Lower leg skin (tissue), 3 donors: ENCODE measurements at regions not wholly inside any gene's neighbourhood (a gene's known extent, or its start where the extent isn't known, plus 50 kb on each side); places are given as distances from the start of the nearest gene placed in this dataset.

Experiments
- CTCF ChIP-seq, 3 donors: fragments of 450-650 bp; IDR thresholded peaks; one replicate each; pipeline ENCODE4 v1.5.1; 2016; ENCODE audit warnings: antibody characterized with exemption in 3 of 3, mild to moderate bottlenecking in 3 of 3, moderate library complexity in 2 of 3
- POLR2A ChIP-seq, 2 donors: fragments of 450-650 bp; IDR thresholded peaks; one replicate each; pipeline ENCODE4 v1.6.1; 2016 to 2017; ENCODE audit warnings: antibody characterized with exemption in 2 of 2, mild to moderate bottlenecking in 1 of 2, moderate library complexity in 1 of 2

DNA sequence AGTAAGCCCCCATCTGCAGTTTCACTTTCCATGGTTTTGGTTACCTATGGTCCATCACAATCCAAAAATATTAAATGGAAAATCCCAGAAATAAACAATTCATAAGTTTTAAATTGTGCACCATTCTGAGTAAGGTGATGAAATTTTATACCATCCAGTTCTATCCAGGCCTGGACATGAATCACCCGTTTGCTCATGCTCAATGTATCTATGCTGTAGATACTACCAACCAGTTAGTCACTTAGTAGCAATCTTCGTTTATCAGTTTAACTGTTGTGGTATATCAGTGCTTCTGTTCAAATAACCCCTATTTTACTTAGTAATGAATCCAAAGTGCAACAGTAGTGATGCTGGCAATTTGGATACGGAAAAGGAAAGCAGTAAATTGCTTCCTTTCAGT lies 381.9 kb upstream of the AGTR1 start:
- TF ChIP-seq CTCF (IDR thresholded peaks at IDR 0.05) (no peak), POLR2A (IDR thresholded peaks at IDR 0.05) (no peak)
